Eye (tissue), 1 donor: ENCODE measurements at regions not wholly inside any gene's neighbourhood (a gene's known extent, or its start where the extent isn't known, plus 50 kb on each side); places are given as distances from the start of the nearest gene placed in this dataset.
A peak's percentile ranks its signal among the peaks of the same experiment; 100 is the strongest.
"Not testable (repeated sequence)": the region's sequence is repeated elsewhere in the genome, so short reads cannot be mapped to it uniquely, and the experiment has no call there.

ENCODE experiments used
- DNase-seq: peaks from one replicate; pipeline ENCODE4 v3.0.0-alpha.2; 2015

DNA sequence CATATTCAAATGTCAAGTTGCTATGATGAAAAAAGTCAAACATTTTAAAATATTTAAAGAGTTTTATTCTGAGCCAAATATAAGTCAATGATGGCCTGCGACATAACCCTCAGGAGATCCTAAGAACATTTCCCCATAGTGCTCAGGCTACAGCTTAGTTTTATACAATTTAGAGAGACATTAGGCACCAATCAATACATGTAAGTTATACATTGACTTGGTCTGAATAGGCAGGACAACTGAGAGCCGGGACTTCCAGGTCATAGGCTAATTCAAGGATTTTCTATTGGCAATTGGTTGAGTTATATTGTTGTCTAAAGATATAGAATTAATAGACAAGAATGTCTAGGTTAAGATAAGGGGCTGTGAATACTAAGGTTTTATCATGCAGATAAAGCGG, 64.5 kb downstream of the UGT2B28 start:
- DNase-seq = not testable (repeated sequence)

DNA sequence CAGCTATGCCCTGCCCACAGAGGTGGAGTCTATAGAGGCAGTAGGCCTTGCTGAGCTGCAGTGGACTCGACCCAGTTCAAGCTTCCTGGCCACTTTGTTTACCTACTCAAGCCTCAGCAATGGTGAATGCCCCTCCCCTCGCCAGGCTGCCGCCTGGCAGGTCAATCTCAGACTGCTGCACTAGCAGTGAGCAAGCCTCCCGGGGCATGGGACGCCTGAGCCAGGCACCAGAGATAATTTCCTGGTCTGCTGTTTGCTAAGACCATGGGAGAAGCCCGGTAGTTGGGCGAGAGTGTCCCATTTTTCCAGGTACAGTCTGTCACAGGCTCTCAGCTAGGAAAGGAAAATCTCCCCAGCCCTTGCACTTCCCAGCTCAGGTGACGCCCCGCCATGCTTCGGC, 68.5 kb downstream of the UGT2B28 start:
- DNase-seq = not testable (repeated sequence)

DNA sequence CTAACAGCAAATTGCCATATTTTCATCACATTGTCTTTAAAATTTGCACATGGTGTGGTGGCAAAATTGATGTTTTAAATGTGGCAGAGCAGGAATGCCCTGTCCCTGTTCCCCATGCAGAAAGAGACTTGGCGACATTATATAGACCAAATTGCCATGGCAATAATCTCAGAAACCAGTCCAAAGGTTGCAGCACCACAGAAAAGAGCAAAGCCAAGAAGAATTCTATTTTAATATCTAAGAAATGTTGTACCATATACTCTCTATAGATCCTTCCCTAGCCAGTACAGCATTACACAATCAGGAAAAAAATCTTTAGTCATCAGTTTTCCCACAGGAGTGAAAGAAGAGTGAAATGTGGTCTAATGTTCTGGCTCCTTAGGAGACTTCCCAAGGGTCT, 80.0 kb downstream of the UGT2B28 start:
- peak; percentile 5 for DNase-seq

DNA sequence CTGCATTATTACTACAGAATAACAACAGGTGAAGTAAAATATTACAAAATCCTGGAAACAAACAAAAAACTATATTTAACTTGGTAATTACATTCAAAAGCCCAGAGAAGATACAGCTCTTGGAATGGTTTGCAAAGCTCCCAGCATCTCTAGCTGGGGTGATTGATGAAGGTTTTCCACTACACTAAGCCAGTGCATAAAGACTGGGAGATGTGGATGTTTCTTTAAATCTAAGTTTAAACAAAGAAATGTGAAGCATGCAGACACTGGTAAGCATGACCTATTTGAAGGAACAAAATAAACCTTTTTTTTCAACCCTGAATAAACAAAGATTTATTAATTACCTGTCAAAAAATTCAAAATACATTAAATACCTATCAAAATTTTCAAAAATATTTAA, 80.5 kb downstream of the UGT2B28 start:
- DNase-seq = not testable (repeated sequence)

DNA sequence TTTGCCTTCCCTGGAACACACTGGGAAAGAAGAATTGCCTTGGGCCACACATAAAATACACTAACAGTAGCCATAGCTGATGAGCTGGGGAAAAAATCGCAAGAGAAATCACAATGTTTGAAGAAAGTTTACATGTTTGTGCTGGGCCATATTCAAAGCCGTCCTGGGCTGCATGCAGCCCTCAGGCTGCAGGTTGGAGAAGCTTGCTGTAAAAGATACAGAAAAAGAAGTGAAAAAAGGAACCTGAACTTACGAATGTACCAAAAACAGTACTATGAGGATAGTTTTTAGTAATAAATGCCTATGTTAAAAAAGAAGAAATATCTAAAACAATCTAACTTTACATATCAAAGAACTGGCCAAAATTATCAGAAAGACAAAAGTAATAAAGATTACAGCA, 82.1 kb downstream of the UGT2B28 start:
- no peak for DNase-seq

DNA sequence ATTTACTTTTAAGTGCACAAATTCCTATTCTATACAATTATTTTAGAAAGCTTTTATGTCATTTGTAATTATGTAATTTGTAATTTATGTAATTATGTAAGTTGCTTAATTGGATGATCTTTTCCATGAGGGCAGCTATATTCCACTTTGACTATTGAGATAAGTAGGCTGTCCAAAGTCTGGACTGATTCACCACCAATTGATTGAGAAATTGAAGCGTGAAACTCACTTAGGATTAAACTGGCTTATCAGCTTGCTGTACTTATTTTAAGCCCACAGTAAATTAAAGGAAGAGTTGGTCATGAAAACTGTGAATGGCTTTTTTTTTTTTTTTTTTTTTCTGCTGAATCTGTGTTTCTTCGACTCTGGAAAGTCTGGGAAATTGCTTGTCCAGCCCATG, 87.4 kb downstream of the UGT2B28 start:
- not testable (repeated sequence) for DNase-seq

DNA sequence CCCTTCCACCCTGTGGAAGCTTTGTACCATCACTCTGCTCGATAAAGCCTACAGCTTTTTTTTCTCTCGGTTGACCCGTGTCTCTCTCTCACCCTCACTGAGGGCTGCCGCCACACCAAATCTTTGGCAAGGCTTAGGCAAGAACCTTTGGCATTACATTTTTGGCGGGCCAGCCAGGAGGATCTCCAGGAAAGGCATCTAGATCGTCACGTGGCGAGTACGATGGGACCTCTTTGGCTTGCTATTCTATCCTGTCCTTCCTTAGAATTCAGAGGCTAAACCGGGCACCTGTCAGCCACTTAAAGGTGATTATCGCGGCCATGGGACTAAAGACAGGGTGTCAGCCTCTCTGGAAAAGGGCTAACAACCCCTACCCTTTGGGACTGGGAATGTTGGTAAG, 96.2 kb downstream of the UGT2B28 start:
- no peak for DNase-seq

DNA sequence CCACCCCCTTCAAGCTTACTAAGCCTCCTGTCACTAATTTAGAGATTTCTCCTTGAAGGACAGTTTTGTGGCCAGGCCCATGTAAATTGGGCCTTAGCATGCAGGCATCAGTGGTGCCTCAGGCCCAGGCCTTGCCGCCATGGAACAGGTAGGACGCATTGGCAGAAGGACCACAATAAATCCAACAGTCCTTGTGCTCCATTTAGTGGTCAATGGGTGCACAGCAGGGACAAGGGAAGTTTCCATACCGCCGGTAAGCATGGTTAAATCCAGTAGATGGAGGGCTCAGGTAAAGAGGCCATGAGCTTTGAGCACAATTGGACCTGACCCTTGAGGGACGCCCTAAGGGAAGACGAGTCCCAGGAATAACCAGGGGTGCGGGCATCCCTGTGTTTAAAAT, 97.3 kb downstream of the UGT2B28 start:
- no peak for DNase-seq

DNA sequence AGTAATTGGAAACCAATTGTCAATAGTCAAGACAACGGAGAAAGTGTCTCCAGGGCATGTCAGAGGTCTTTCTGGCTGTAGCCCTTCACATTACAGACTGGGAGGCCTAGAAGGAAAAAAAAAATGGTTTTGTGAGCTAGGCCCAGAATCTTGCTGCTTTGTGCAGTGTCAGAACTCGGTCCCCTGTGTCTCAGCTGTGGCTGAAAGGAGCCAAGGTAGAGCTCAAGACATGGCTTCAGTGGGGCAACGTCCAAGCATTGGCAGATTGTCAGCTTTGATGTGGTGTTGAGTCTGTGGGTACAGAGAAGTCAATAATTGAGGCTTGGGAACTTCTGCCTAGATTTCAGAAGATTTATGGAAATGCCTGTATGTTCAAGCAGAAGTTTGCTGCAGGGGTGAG, 103.0 kb downstream of the UGT2B28 start:
- DNase-seq = no peak

DNA sequence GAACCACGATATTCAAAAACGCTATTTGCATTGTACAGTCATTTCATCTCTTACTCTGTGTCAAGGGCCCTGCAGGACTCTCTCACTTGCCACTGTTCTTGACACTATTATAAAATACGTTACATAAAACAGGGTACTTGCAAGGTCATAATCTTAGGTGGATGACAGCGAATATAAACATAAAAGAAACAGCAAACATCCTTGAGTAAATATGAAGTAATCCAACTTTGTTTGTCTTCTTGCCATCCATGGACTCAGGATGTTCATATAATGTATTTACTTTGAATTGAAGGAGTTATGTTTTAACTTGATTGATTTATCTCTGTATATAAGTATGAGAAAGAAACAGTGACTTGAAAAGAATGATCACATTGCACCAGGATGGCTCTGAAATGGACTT, 106.6 kb downstream of the UGT2B4 start:
- DNase-seq = not testable (repeated sequence)

DNA sequence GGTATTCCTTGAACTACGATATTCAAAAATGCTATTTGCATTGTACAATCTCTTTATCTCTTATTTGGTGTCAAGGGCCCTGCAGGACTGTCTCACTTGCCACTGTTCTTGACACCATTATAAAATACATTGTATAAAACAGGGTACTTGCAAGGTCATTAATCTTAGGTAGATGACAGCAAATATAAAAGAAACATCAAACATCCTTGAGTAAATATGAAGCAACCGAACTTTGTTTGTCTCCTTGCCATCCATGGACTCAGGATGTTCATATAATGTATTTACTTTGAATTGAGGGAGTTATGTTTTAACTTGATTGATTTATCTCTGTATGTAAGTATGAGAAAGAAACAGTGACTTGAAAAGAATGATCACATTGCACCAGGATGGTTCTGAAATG, 87.3 kb downstream of the UGT2B4 start:
- DNase-seq = no peak

DNA sequence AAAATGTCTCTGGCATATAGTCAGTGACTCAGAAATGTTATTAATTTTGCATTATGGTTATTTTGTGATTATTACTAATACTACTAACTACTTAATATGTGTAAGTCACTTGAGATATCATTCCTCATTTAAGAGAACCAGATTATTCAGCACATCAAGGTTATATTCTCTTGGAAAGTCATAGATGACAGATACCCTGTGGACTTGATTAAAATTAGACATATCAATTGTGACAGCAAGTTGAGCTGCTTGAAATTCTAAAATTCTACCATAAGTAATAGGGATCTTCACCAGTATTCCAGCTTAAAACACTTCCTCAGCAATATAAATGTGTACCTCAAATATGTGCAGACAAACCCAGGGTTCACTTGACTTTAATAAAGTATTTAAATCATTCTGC, 83.7 kb downstream of the UGT2B4 start:
- DNase-seq = not testable (repeated sequence)

DNA sequence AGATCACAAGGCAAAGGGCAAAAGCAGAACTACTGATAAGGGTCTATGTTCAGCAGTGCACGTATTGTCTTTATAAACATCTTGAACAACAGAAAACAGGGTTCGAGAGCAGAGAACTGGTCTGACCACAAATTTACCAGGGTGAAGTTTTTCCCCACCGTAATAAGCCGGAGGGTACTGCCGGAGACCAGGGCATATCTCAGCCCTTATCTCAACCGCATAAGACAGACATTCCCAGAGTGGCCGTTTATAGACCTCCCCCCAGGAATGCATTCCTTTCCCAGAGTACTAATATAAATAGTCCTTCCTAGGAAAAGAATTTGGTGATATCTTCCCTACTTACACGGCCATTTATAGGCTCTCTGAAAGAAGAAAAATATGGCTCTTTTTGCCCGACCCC, 71.0 kb downstream of the UGT2B4 start:
- DNase-seq = not testable (repeated sequence)
